ENCODE measurements at regions not wholly inside any gene's neighbourhood (a gene's known extent, or its start where the extent isn't known, plus 50 kb on each side); places are given as distances from the start of the nearest gene placed in this dataset.

GRCh38 chr14:35958499-35958898 lies 132.4 kb downstream of the BRMS1L start:
- TF ChIP-seq CTCF (IDR thresholded peaks at IDR 0.05), result no peak
- TF ChIP-seq REST (IDR thresholded peaks at IDR 0.05; ENCODE audit: insufficient read depth in 1 of 2, low read depth in 2 of 2, low read length in 1 of 2), result no peak

Measured in Panc1 (cell line).